WTC11 (cell line): ENCODE measurements at regions not wholly inside any gene's neighbourhood (a gene's known extent, or its start where the extent isn't known, plus 50 kb on each side); places are given as distances from the start of the nearest gene placed in this dataset.

Experiments used
- ATAC-seq: fragments of 200-7000 bp; cut with Tn5 transposase; 2 replicates; pipeline ENCODE4 v1.10.0; 2021; ENCODE audit warnings: mild to moderate bottlenecking, moderate library complexity
- CTCF ChIA-PET: fragments of 300-600 bp; sonication (Branson Sonifier 250); formaldehyde crosslinking; loops from one replicate; lab custom pipeline; 2021; ENCODE audit warnings: antibody characterized with exemption; lab: Charles Lee
- POLR2A ChIA-PET: fragments of 350-600 bp; sonication (Branson Sonifier 250); formaldehyde crosslinking; loops from one replicate; lab custom pipeline; 2021; ENCODE audit warnings: antibody characterized with exemption; lab: Charles Lee
- DNase-seq: peaks from one replicate; pipeline ENCODE4 v3.0.0; 2021; ENCODE audit warnings: low spot score
- H3K27ac Mint-ChIP-seq: 2 replicates; pipeline ENCODE4 v1.8.0; 2021; ENCODE audit warnings: mixed read lengths
- H3K27me3 Mint-ChIP-seq: 2 replicates; pipeline ENCODE4 v1.8.0; 2021; ENCODE audit warnings: low read depth, mild to moderate bottlenecking, moderate library complexity, mixed read lengths
- H3K36me3 Mint-ChIP-seq: 2 replicates; pipeline ENCODE4 v1.8.0; 2021; ENCODE audit warnings: mixed read lengths
- H3K4me1 Mint-ChIP-seq: 2 replicates; pipeline ENCODE4 v1.8.0; 2022; ENCODE audit warnings: mixed read lengths
- H3K4me3 Mint-ChIP-seq: 2 replicates; pipeline ENCODE4 v1.8.0; 2021; ENCODE audit warnings: mild to moderate bottlenecking, moderate library complexity, mixed read lengths
- H3K9me3 Mint-ChIP-seq: 2 replicates; pipeline ENCODE4 v1.8.0; 2021; ENCODE audit warnings: mixed read lengths
- ATF1 ChIP-seq: sonication (generic); formaldehyde crosslinking; IDR thresholded peaks from 2 replicates; pipeline ENCODE4 v1.8.1; 2023; ENCODE audit warnings: mild to moderate bottlenecking, moderate library complexity, missing genetic modification reagents
- FOXP1 ChIP-seq: sonication (generic); formaldehyde crosslinking; IDR thresholded peaks from 2 replicates; pipeline ENCODE4 v1.8.0; 2022; ENCODE audit warnings: missing genetic modification reagents, mild to moderate bottlenecking, moderate library complexity, borderline replicate concordance
- GTF2I ChIP-seq: fragments of 250-450 bp; sonication (Bioruptor Pico); conservative IDR thresholded peaks from 2 replicates; pipeline ENCODE4 v1.4.0; 2021; ENCODE audit warnings: mild to moderate bottlenecking
- JAZF1 ChIP-seq: fragments of 250-450 bp; sonication (Bioruptor Pico); IDR thresholded peaks from 2 replicates; pipeline ENCODE4 v1.9.0; 2021; ENCODE audit warnings: moderate library complexity, mild to moderate bottlenecking, inconsistent platforms
- OVOL2 ChIP-seq: fragments of 250-450 bp; sonication (Bioruptor Pico); IDR thresholded peaks from 2 replicates; pipeline ENCODE4 v1.9.0; 2021; ENCODE audit warnings: mild to moderate bottlenecking, borderline replicate concordance
- TF ChIP-seq, protein P1 (sequence below): sonication (generic); formaldehyde crosslinking; IDR thresholded peaks from 2 replicates; pipeline ENCODE4 v1.8.1; 2023; ENCODE audit warnings: mild to moderate bottlenecking, missing genetic modification reagents, moderate library complexity
- TF ChIP-seq, protein P2 (sequence below): sonication (generic); formaldehyde crosslinking; IDR thresholded peaks from 2 replicates; pipeline ENCODE4 v1.8.1; 2023; ENCODE audit warnings: mild to moderate bottlenecking, missing genetic modification reagents
- TF ChIP-seq, protein P3 (sequence below): sonication (generic); formaldehyde crosslinking; IDR thresholded peaks from 2 replicates; pipeline ENCODE4 v1.8.1; 2022; ENCODE audit warnings: low read depth, missing genetic modification reagents, borderline replicate concordance
- TF ChIP-seq, protein P4 (sequence below): fragments of 250-450 bp; sonication (Bioruptor Pico); IDR thresholded peaks from 2 replicates; pipeline ENCODE4 v1.9.0; 2021; ENCODE audit warnings: mild to moderate bottlenecking, borderline replicate concordance
- TF ChIP-seq, protein P5 (sequence below): fragments of 250-450 bp; sonication (Bioruptor Pico); IDR thresholded peaks from 2 replicates; pipeline ENCODE4 v1.8.0; 2021; ENCODE audit warnings: mild to moderate bottlenecking
- TF ChIP-seq, protein P6 (sequence below): sonication (generic); formaldehyde crosslinking; IDR thresholded peaks from 2 replicates; pipeline ENCODE4 v1.8.0; 2022; ENCODE audit warnings: mild to moderate bottlenecking, missing genetic modification reagents

DNA sequence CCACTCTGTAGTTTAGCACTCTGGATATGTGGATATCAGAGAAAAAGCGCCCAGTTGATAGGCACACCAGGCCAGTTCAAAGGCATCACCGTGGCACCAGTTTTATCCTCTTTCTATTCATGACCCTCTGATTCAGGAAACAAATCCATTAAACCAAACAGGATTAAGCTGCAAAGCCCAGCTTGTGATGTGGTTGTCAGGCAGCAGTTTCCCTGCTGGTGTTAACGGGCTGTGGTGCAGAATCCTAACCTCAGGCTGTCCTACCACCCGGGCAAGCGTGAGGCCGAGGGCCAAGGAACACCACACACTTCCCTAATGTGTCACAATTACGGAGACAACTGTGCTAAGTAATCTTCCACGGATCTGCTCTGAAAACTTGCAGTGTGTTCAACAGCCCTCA lies 209.1 kb downstream of the OLFM4 start:
- TF ChIP-seq, protein P1, sequence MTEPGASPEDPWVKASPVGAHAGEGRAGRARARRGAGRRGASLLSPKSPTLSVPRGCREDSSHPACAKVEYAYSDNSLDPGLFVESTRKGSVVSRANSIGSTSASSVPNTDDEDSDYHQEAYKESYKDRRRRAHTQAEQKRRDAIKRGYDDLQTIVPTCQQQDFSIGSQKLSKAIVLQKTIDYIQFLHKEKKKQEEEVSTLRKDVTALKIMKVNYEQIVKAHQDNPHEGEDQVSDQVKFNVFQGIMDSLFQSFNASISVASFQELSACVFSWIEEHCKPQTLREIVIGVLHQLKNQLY (CRISPR knock-in tag), result no peak
- no peak for TF ChIP-seq GTF2I (CRISPR knock-in tag)

DNA sequence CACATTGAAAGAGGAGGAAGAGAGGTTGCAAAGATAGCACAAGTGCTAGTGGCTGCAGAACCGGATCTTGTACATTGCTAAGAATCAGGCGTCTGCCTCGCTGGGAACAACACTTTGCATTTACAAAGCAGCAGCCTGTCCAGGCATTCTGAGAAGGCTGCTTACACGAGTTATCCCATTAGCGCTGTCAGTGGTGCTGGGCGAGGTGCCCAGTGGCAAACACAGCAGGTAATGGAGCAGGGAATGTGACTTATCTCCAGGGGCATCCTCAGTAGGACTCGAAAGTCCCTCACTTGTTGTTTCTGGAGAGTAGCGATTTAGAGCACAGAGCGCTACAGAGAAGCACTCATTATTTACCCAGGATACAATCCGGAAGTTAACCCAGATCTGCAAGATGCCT lies 209.6 kb downstream of the OLFM4 start:
- peaks cover 32% of the 10 kb centered on the region for H3K4me1 Mint-ChIP-seq
- no peaks in the 10 kb centered on the region for H3K27me3 Mint-ChIP-seq
- TF ChIP-seq JAZF1, result no peak
- TF ChIP-seq, protein P1 (CRISPR knock-in tag), result no peak
- TF ChIP-seq, protein P2, sequence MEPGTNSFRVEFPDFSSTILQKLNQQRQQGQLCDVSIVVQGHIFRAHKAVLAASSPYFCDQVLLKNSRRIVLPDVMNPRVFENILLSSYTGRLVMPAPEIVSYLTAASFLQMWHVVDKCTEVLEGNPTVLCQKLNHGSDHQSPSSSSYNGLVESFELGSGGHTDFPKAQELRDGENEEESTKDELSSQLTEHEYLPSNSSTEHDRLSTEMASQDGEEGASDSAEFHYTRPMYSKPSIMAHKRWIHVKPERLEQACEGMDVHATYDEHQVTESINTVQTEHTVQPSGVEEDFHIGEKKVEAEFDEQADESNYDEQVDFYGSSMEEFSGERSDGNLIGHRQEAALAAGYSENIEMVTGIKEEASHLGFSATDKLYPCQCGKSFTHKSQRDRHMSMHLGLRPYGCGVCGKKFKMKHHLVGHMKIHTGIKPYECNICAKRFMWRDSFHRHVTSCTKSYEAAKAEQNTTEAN (CRISPR knock-in tag), result no peak
- TF ChIP-seq, protein P3, sequence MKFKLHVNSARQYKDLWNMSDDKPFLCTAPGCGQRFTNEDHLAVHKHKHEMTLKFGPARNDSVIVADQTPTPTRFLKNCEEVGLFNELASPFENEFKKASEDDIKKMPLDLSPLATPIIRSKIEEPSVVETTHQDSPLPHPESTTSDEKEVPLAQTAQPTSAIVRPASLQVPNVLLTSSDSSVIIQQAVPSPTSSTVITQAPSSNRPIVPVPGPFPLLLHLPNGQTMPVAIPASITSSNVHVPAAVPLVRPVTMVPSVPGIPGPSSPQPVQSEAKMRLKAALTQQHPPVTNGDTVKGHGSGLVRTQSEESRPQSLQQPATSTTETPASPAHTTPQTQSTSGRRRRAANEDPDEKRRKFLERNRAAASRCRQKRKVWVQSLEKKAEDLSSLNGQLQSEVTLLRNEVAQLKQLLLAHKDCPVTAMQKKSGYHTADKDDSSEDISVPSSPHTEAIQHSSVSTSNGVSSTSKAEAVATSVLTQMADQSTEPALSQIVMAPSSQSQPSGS (CRISPR knock-in tag), result no peak
- TF ChIP-seq, protein P4, sequence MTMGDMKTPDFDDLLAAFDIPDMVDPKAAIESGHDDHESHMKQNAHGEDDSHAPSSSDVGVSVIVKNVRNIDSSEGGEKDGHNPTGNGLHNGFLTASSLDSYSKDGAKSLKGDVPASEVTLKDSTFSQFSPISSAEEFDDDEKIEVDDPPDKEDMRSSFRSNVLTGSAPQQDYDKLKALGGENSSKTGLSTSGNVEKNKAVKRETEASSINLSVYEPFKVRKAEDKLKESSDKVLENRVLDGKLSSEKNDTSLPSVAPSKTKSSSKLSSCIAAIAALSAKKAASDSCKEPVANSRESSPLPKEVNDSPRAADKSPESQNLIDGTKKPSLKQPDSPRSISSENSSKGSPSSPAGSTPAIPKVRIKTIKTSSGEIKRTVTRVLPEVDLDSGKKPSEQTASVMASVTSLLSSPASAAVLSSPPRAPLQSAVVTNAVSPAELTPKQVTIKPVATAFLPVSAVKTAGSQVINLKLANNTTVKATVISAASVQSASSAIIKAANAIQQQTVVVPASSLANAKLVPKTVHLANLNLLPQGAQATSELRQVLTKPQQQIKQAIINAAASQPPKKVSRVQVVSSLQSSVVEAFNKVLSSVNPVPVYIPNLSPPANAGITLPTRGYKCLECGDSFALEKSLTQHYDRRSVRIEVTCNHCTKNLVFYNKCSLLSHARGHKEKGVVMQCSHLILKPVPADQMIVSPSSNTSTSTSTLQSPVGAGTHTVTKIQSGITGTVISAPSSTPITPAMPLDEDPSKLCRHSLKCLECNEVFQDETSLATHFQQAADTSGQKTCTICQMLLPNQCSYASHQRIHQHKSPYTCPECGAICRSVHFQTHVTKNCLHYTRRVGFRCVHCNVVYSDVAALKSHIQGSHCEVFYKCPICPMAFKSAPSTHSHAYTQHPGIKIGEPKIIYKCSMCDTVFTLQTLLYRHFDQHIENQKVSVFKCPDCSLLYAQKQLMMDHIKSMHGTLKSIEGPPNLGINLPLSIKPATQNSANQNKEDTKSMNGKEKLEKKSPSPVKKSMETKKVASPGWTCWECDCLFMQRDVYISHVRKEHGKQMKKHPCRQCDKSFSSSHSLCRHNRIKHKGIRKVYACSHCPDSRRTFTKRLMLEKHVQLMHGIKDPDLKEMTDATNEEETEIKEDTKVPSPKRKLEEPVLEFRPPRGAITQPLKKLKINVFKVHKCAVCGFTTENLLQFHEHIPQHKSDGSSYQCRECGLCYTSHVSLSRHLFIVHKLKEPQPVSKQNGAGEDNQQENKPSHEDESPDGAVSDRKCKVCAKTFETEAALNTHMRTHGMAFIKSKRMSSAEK (CRISPR knock-in tag), result no peak
- TF ChIP-seq ATF1 (CRISPR knock-in tag), result no peak
- TF ChIP-seq FOXP1, result no peak
- no peak for TF ChIP-seq OVOL2 (CRISPR knock-in tag)
- TF ChIP-seq, protein P5, sequence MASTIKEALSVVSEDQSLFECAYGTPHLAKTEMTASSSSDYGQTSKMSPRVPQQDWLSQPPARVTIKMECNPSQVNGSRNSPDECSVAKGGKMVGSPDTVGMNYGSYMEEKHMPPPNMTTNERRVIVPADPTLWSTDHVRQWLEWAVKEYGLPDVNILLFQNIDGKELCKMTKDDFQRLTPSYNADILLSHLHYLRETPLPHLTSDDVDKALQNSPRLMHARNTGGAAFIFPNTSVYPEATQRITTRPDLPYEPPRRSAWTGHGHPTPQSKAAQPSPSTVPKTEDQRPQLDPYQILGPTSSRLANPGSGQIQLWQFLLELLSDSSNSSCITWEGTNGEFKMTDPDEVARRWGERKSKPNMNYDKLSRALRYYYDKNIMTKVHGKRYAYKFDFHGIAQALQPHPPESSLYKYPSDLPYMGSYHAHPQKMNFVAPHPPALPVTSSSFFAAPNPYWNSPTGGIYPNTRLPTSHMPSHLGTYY (CRISPR knock-in tag), result no peak
- TF ChIP-seq, protein P6, sequence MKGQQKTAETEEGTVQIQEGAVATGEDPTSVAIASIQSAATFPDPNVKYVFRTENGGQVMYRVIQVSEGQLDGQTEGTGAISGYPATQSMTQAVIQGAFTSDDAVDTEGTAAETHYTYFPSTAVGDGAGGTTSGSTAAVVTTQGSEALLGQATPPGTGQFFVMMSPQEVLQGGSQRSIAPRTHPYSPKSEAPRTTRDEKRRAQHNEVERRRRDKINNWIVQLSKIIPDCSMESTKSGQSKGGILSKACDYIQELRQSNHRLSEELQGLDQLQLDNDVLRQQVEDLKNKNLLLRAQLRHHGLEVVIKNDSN (CRISPR knock-in tag), result no peak
- TF ChIP-seq, all 79 proteins: peak for 0
- H3K27ac Mint-ChIP-seq, result no peak overlapping the region
- no peak overlapping the region for H3K4me3 Mint-ChIP-seq
- ATAC-seq (peak; percentile 60), DNase-seq (peak; percentile 19)
- H3K9me3 Mint-ChIP-seq, result no peaks in the 10 kb centered on the region
- no peaks in the 10 kb centered on the region for H3K36me3 Mint-ChIP-seq
- ChIA-PET POLR2A (interaction anchor here (0.5 kb wide), 1 partner anchor 540 kb away, joined by 3 read pairs; no protein-coding TSS in a partner anchor), CTCF (no interaction called here)

More for the DNA sequence above, 209.1 kb downstream of the OLFM4 start:
- Mint-ChIP-seq H3K4me3 (no peak overlapping the region), H3K36me3 (no peaks in the 10 kb centered on the region), H3K4me1 (peaks cover 32% of the 10 kb centered on the region), H3K27ac (no peak overlapping the region), H3K9me3 (no peaks in the 10 kb centered on the region), H3K27me3 (no peaks in the 10 kb centered on the region)
- ATAC-seq (no peak; the same call in 1 of the 2 replicates), DNase-seq (no peak)
- POLR2A ChIA-PET, result interaction anchor here (0.5 kb wide), 1 partner anchor 539 kb away, joined by 3 read pairs; no protein-coding TSS in a partner anchor
- CTCF ChIA-PET, result no interaction called here
